Kidney (tissue), 13 donors: ENCODE measurements at regions not wholly inside any gene's neighbourhood (a gene's known extent, or its start where the extent isn't known, plus 50 kb on each side); places are given as distances from the start of the nearest gene placed in this dataset.
A peak's percentile ranks its signal among the peaks of the same experiment; 100 is the strongest.

Experiments
- DNase-seq, 5 donors: peaks; one replicate each; pipeline ENCODE4 v3.0.0-alpha.2; 2013 to 2020
- FAIRE-seq: peaks from 2 replicates; lab custom pipeline; 2012; peaks lifted over from hg19 to GRCh38; lab: Jason Lieb, UNC
- H3K27ac ChIP-seq, 2 donors: one replicate each; pipeline ENCODE4 v1.7.0; 2013; ENCODE audit warnings: low read depth in 2 of 2, low read length in 2 of 2, inconsistent platforms in 1 of 2
- H3K27me3 ChIP-seq: one replicate; pipeline ENCODE4 v1.7.1; 2013; ENCODE audit warnings: low read length, inconsistent platforms; ENCODE audit not compliant: control insufficient read depth, insufficient read depth
- H3K36me3 ChIP-seq, 3 donors: one replicate each; pipeline versions ENCODE4 v1.7.0 to v1.7.1; 2013; ENCODE audit warnings: low read length in 3 of 3, control low read depth in 1 of 3, inconsistent platforms in 1 of 3; ENCODE audit not compliant: insufficient read depth in 3 of 3, control insufficient read depth in 2 of 3
- H3K4me1 ChIP-seq, 3 donors: one replicate each; pipeline versions ENCODE4 v1.7.0 to v1.7.1; 2013; ENCODE audit warnings: low read length in 3 of 3, inconsistent platforms in 1 of 3, low read depth in 1 of 3; ENCODE audit not compliant: control insufficient read depth in 2 of 3, insufficient read depth in 2 of 3
- H3K4me3 ChIP-seq, 3 donors: one replicate each; pipeline versions ENCODE4 v1.7.0 to v1.8.1; 2013; ENCODE audit warnings: low read length in 3 of 3, control low read depth in 1 of 3, inconsistent platforms in 1 of 3
- H3K9ac ChIP-seq, 3 donors: one replicate each; pipeline versions ENCODE4 v1.7.0 to v1.7.1; 2013; ENCODE audit warnings: low read length in 3 of 3, control low read depth in 1 of 3, inconsistent platforms in 1 of 3
- H3K9me3 ChIP-seq, 3 donors: one replicate each; pipeline versions ENCODE4 v1.7.0 to v1.7.1; 2013; ENCODE audit warnings: low read length in 3 of 3, control low read depth in 1 of 3, inconsistent platforms in 1 of 3; ENCODE audit not compliant: control insufficient read depth in 2 of 3, insufficient read depth in 1 of 3
- CTCF ChIP-seq: IDR thresholded peaks from 3 replicates; pipeline ENCODE4 v1.5.1; 2012; ENCODE audit warnings: mild to moderate bottlenecking, moderate library complexity, borderline replicate concordance; ENCODE audit not compliant: insufficient read depth; ENCODE audit errors: extremely low read depth
- intact Hi-C: fragments of 100-400 bp; cut with DNase I; formaldehyde crosslinking; loops from one replicate; pipeline ENCODE4 v1.11.1; 2022
- donor health status: control.
- donor health status: control.
- donor health status: control.
- donor health status: control.
- donor health status: control.
- donor health status: DM: yes; HTN: yes; CAD: no.
- donor health status: Normal renal cell carcinoma (clear cell type).

- H3K9me3 ChIP-seq: no peaks in the 10 kb centered on the region
- intact Hi-C loops: no loop called here
- no peaks in the 10 kb centered on the region for H3K36me3 ChIP-seq
- no peak overlapping the region for H3K27ac ChIP-seq
- no peaks in the 10 kb centered on the region for H3K27me3 ChIP-seq
- FAIRE-seq (no peak), DNase-seq (no peak)
- H3K4me1 ChIP-seq: no peaks in the 10 kb centered on the region
- no peak overlapping the region for H3K4me3 ChIP-seq
- TF ChIP-seq CTCF: no peak
- H3K9ac ChIP-seq: no peak overlapping the region
These were observed 55.3 kb upstream of the KCNH5 start for GRCh38 chr14:63100552-63100951.

GRCh38 chr14:63096186-63096585 is 50.9 kb upstream of the KCNH5 start:
- no peak for TF ChIP-seq CTCF
- Histone ChIP-seq H3K9ac (no peak overlapping the region), H3K4me1 (no peaks in the 10 kb centered on the region), H3K9me3 (no peaks in the 10 kb centered on the region), H3K27me3 (no peaks in the 10 kb centered on the region), H3K27ac (no peak overlapping the region), H3K4me3 (no peak overlapping the region), H3K36me3 (no peaks in the 10 kb centered on the region)
- intact Hi-C loops: no loop called here
- FAIRE-seq (no peak), DNase-seq (peak in 2 of 5 donors; percentile 64 to 68)
